Omental fat pad (tissue), 3 donors: ENCODE measurements at regions not wholly inside any gene's neighbourhood (a gene's known extent, or its start where the extent isn't known, plus 50 kb on each side); places are given as distances from the start of the nearest gene placed in this dataset.

Source experiments
- ATAC-seq: fragments of 150-250 bp; one replicate; pipeline ENCODE4 v1.9.1; 2016; ENCODE audit warnings: mild to moderate bottlenecking, moderate library complexity; ENCODE audit not compliant: low FRiP score
- DNase-seq: peaks from one replicate; pipeline ENCODE4 v3.0.0-alpha.2; 2019; ENCODE audit warnings: low spot score
- CTCF ChIP-seq, 3 donors: fragments of 450-650 bp; IDR thresholded peaks; one replicate each; pipeline ENCODE4 v1.5.1; 2016 to 2017; ENCODE audit warnings: antibody characterized with exemption in 3 of 3, mild to moderate bottlenecking in 3 of 3, moderate library complexity in 2 of 3

DNA sequence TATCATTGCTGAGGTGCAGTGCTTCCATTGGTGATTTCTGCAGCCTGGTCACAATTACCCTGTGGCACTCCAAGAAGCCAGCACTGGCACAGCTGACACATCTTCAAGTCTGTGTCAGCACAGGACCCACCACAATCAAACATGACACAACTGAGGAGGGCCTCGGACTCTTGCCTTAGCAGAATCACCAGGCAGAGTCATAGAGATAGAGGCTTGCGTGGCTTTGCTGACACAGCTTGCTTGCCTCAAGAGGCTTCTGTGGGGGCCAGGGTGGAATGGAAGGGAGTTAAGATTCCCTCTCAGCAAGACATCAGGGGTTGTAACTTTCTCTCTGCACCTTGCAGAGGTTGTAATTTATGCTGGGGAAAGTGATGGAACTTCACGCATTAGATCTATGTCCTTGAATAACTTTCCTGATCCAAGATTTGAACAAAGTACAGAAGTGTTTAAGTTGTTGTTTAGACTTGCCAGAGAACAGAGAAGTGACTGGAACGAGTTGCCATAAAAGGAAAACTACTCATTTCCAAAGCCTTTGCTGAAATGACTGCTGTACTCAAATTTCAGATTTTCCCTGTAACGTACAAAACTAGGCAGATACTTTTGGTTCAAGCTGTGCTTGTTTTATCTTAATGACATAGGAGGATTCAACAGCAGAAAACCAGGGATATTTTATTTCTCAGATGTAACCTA lies 170.7 kb downstream of the DIPK2A start:
- TF ChIP-seq CTCF (IDR thresholded peaks at IDR 0.05), result no peak
- no peak for DNase-seq
- peak; percentile 77 for ATAC-seq

- TF ChIP-seq CTCF (IDR thresholded peaks at IDR 0.05), result no peak
- DNase-seq (no peak), ATAC-seq (no peak)
Measured at GRCh38 chr3:144148356-144148755, 176.7 kb downstream of the DIPK2A start.

DNA sequence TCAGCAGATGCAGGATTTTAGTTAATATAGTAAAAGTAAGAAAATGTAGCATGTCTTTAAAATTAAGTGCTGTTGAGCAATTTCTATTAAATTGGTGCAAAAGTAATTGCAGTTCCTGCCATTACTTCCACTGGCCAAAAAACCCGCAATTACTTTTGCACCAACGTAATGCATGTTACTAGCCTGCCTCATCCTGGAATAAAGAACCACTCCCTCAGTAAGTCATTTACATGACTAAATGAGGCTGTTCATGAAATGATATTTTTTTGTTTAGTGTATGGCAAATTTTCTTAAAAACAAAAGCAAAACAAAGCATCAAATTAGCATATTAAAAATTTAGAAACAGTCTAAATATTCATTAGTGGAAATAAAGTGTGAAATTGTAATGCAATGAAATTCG lies 180.4 kb downstream of the DIPK2A start:
- no peak for ATAC-seq
- no peak for TF ChIP-seq CTCF (IDR thresholded peaks at IDR 0.05)
- DNase-seq, result no peak

DNA sequence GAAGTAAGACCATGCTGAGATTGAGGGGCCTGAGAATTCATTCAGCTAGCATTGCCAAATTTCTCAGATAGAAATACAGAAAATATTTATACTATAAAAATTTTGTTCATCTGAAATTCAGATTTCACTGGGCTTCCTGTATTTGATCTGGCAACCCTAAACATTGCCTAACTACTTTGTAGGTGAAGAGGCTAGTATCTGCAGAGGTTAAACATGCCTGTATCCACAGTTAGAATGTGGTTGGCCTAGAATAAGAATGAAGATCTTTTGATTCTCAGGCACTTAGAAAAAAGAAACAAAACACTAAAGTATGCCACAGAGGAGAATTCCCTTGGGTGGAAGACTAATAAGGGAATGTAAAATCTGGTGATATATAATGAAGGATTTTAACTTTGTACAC lies 189.0 kb downstream of the DIPK2A start:
- DNase-seq, result no peak
- no peak for TF ChIP-seq CTCF (IDR thresholded peaks at IDR 0.05)
- no peak for ATAC-seq

- DNase-seq (no peak), ATAC-seq (no peak)
- no peak for TF ChIP-seq CTCF (IDR thresholded peaks at IDR 0.05)
Measured at GRCh38 chr3:144162042-144162441, 190.4 kb downstream of the DIPK2A start.

GRCh38 chr3:144164352-144164751 lies 192.7 kb downstream of the DIPK2A start:
- TF ChIP-seq CTCF (IDR thresholded peaks at IDR 0.05), result no peak
- ATAC-seq (no peak), DNase-seq (no peak)

GRCh38 chr3:144165482-144165881 lies 193.9 kb downstream of the DIPK2A start:
- ATAC-seq (no peak), DNase-seq (no peak)
- TF ChIP-seq CTCF (IDR thresholded peaks at IDR 0.05), result no peak
